ENCODE measurements at regions not wholly inside any gene's neighbourhood (a gene's known extent, or its start where the extent isn't known, plus 50 kb on each side); places are given as distances from the start of the nearest gene placed in this dataset.
"Not testable (repeated sequence)": the region's sequence is repeated elsewhere in the genome, so short reads cannot be mapped to it uniquely, and the experiment has no call there.

DNA sequence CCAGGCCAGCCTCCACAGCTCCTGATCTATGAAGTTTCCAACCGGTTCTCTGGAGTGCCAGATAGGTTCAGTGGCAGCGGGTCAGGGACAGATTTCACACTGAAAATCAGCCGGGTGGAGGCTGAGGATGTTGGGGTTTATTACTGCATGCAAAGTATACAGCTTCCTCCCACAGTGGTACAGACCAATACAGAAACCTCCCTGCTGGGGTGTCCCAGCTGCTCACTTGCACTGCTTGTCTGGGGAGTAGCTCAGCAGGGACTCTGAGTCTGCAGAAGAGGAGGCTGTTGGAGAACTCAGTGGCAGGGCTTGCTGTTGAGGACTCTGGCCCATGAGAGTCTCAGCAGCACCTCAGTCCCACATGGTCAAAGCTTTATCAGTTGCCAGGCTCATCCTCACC, 1256.6 kb downstream of the RPIA start:
- not testable (repeated sequence) for TF ChIP-seq YY1 (IDR thresholded peaks at IDR 0.05; ENCODE audit: insufficient read depth, insufficient read length); SUZ12 (IDR thresholded peaks at IDR 0.05; ENCODE audit: extremely low read depth, insufficient read depth, insufficient read length); ZNF274 (IDR thresholded peaks at IDR 0.05; ENCODE audit: low read depth, low read length)

Data from NT2/D1 (cell line).